Bone marrow (tissue), 2 donors: ENCODE measurements at regions not wholly inside any gene's neighbourhood (a gene's known extent, or its start where the extent isn't known, plus 50 kb on each side); places are given as distances from the start of the nearest gene placed in this dataset.
"Not testable (repeated sequence)": the region's sequence is repeated elsewhere in the genome, so short reads cannot be mapped to it uniquely, and the experiment has no call there.

ENCODE experiments used
- DNase-seq, 2 donors: peaks; one replicate each; lab custom pipeline; 2025; lab: John Stamatoyannopoulos, UW

- no peak for DNase-seq
Measured at GRCh38 chr15:66883284-66883911, 181.4 kb downstream of the SMAD6 start.

- no peak for DNase-seq
Measured at GRCh38 chr15:66884115-66884622, 181.2 kb upstream of the SMAD3 start.

- no peak for DNase-seq
Measured at GRCh38 chr15:66884661-66885237, 180.7 kb upstream of the SMAD3 start.

- DNase-seq, result no peak
Measured at GRCh38 chr15:66885281-66885915, 180.0 kb upstream of the SMAD3 start.

- DNase-seq, result no peak
Measured at GRCh38 chr15:66886241-66886675, 179.1 kb upstream of the SMAD3 start.

GRCh38 chr15:66886686-66887273 lies 178.6 kb upstream of the SMAD3 start:
- DNase-seq, result no peak

GRCh38 chr15:66889298-66889697 lies 176.1 kb upstream of the SMAD3 start:
- DNase-seq, result not testable (repeated sequence)

GRCh38 chr15:66891776-66892175 lies 173.6 kb upstream of the SMAD3 start:
- no peak for DNase-seq

GRCh38 chr15:66893294-66893693 lies 172.1 kb upstream of the SMAD3 start:
- DNase-seq, result no peak

- DNase-seq, result no peak
Measured at GRCh38 chr15:66894363-66894762, 171.0 kb upstream of the SMAD3 start.

GRCh38 chr15:66894986-66895780 lies 170.2 kb upstream of the SMAD3 start:
- DNase-seq, result no peak

- no peak for DNase-seq
Measured at GRCh38 chr15:66895794-66896453, 169.5 kb upstream of the SMAD3 start.

GRCh38 chr15:66896611-66897010 lies 168.8 kb upstream of the SMAD3 start:
- no peak for DNase-seq

- DNase-seq, result no peak
Measured at GRCh38 chr15:66897416-66897815, 168.0 kb upstream of the SMAD3 start.

GRCh38 chr15:66897971-66898370 lies 167.4 kb upstream of the SMAD3 start:
- no peak for DNase-seq

GRCh38 chr15:66898656-66899386 lies 166.6 kb upstream of the SMAD3 start:
- DNase-seq, result no peak

- DNase-seq, result no peak
Measured at GRCh38 chr15:66899555-66900350, 165.6 kb upstream of the SMAD3 start.

- no peak for DNase-seq
Measured at GRCh38 chr15:66900586-66901310, 164.7 kb upstream of the SMAD3 start.

- no peak for DNase-seq
Measured at GRCh38 chr15:66901336-66902100, 163.9 kb upstream of the SMAD3 start.
